ENCODE measurements at regions not wholly inside any gene's neighbourhood (a gene's known extent, or its start where the extent isn't known, plus 50 kb on each side); places are given as distances from the start of the nearest gene placed in this dataset.
A peak's percentile ranks its signal among the peaks of the same experiment; 100 is the strongest.

- no peak for TF ChIP-seq SUZ12 (IDR thresholded peaks at IDR 0.05; ENCODE audit: low read depth, low read length)
- TF ChIP-seq SOX5 (CRISPR knock-in tag; IDR thresholded peaks at IDR 0.05; ENCODE audit: borderline replicate concordance) = no peak
- TF ChIP-seq KDM3A (CRISPR knock-in tag; IDR thresholded peaks at IDR 0.05; ENCODE audit: low read depth) = 0 out of 2 replicates have a peak, but pooled peaks have one; percentile 42
- no peak for TF ChIP-seq SP1 (IDR thresholded peaks at IDR 0.05)
- TF ChIP-seq SP1 (CRISPR knock-in tag; IDR thresholded peaks at IDR 0.05) = no peak
- peak; percentile 97 for TF ChIP-seq ZNF781 (CRISPR knock-in tag; IDR thresholded peaks at IDR 0.05; ENCODE audit: borderline replicate concordance, not compliant biosample characterization)
- TF ChIP-seq ZNF142 (CRISPR knock-in tag; IDR thresholded peaks at IDR 0.05) = peak; percentile 92
- no peak for TF ChIP-seq TERF1 (CRISPR knock-in tag; IDR thresholded peaks at IDR 0.05)
- TF ChIP-seq ZKSCAN1 (IDR thresholded peaks at IDR 0.05; ENCODE audit: low read length) = no peak
- TF ChIP-seq PHF5A (CRISPR knock-in tag; IDR thresholded peaks at IDR 0.05; ENCODE audit: low read depth, unreplicated experiment) = no peak
- peak; percentile 93; the same call in 1 of the 2 replicates for TF ChIP-seq TMF1 (CRISPR knock-in tag; IDR thresholded peaks at IDR 0.05; ENCODE audit: low read depth)
- TF ChIP-seq ZNF790 (CRISPR knock-in tag; IDR thresholded peaks at IDR 0.05; ENCODE audit: borderline replicate concordance) = peak; percentile 98; the same call in 1 of the 2 replicates
- no peak for TF ChIP-seq ZNF207 (IDR thresholded peaks at IDR 0.05; ENCODE audit: borderline replicate concordance)
- peak; percentile 95 for TF ChIP-seq RFXAP (CRISPR knock-in tag; IDR thresholded peaks at IDR 0.05; ENCODE audit: borderline replicate concordance)
- peak; percentile 54 for TF ChIP-seq JUND (CRISPR knock-in tag; IDR thresholded peaks at IDR 0.05)
- TF ChIP-seq SCMH1 (CRISPR knock-in tag; IDR thresholded peaks at IDR 0.05; ENCODE audit: borderline replicate concordance) = no peak
- no peak for TF ChIP-seq NFE2L1 (CRISPR knock-in tag; IDR thresholded peaks at IDR 0.05; ENCODE audit: borderline replicate concordance)
- TF ChIP-seq ZNF660 (CRISPR knock-in tag; IDR thresholded peaks at IDR 0.05; ENCODE audit: borderline replicate concordance, low read depth) = 0 out of 2 replicates have a peak, but pooled peaks have one; percentile 74
- no peak for TF ChIP-seq CC2D1A (CRISPR knock-in tag; IDR thresholded peaks at IDR 0.05)
These were observed 219.9 kb downstream of the ENGASE start (continued) for GRCh38 chr17:79294459-79295071.

All from HepG2 (cell line).